Testis (tissue), 2 donors: ENCODE measurements at regions not wholly inside any gene's neighbourhood (a gene's known extent, or its start where the extent isn't known, plus 50 kb on each side); places are given as distances from the start of the nearest gene placed in this dataset.

Experiments
- DNase-seq: peaks from one replicate; pipeline ENCODE4 v3.0.0-alpha.2; 2019
- H3K27ac ChIP-seq, 2 donors: fragments of 200-600 bp; sonication (generic); one replicate each; pipeline ENCODE4 v1.5.1; 2019
- H3K27me3 ChIP-seq: fragments of 200-600 bp; sonication (generic); one replicate; pipeline ENCODE4 v1.5.1; 2019
- H3K36me3 ChIP-seq: fragments of 200-600 bp; sonication (generic); one replicate; pipeline ENCODE4 v1.5.1; 2017; ENCODE audit warnings: low read depth; ENCODE audit errors: missing control alignments
- H3K4me1 ChIP-seq: fragments of 200-600 bp; sonication (generic); one replicate; pipeline ENCODE4 v1.5.1; 2019
- H3K4me3 ChIP-seq, 2 donors: fragments of 200-600 bp; sonication (generic); one replicate each; pipeline ENCODE4 v1.5.1; 2017 to 2019
- H3K9me3 ChIP-seq: fragments of 200-600 bp; sonication (generic); one replicate; pipeline ENCODE4 v1.5.1; 2017
- CTCF ChIP-seq, 3 experiments: fragments of 450-650 bp in 2 of 3; fragments of 200-600 bp in 1 of 3; sonication (generic) in 1 of 3; IDR thresholded peaks; one replicate each; pipeline ENCODE4 v1.5.1; 2016 to 2019; ENCODE audit warnings: antibody characterized with exemption in 3 of 3, mild to moderate bottlenecking in 2 of 3, moderate library complexity in 1 of 3
- POLR2A ChIP-seq: fragments of 450-650 bp; IDR thresholded peaks from one replicate; pipeline ENCODE4 v1.6.1; 2017; ENCODE audit warnings: antibody characterized with exemption, mild to moderate bottlenecking, moderate library complexity
- WGBS, 2 donors: methylation state at CpG; one replicate each; pipeline ENCODE4 v1.1.5; 2018; 5-methylcytosine and 5-hydroxymethylcytosine counted together
- intact Hi-C: fragments of 100-400 bp; cut with DNase I; formaldehyde crosslinking; loops from one replicate; pipeline ENCODE4 v1.15.1; 2023; ENCODE audit warnings: low total_unique reads

DNA sequence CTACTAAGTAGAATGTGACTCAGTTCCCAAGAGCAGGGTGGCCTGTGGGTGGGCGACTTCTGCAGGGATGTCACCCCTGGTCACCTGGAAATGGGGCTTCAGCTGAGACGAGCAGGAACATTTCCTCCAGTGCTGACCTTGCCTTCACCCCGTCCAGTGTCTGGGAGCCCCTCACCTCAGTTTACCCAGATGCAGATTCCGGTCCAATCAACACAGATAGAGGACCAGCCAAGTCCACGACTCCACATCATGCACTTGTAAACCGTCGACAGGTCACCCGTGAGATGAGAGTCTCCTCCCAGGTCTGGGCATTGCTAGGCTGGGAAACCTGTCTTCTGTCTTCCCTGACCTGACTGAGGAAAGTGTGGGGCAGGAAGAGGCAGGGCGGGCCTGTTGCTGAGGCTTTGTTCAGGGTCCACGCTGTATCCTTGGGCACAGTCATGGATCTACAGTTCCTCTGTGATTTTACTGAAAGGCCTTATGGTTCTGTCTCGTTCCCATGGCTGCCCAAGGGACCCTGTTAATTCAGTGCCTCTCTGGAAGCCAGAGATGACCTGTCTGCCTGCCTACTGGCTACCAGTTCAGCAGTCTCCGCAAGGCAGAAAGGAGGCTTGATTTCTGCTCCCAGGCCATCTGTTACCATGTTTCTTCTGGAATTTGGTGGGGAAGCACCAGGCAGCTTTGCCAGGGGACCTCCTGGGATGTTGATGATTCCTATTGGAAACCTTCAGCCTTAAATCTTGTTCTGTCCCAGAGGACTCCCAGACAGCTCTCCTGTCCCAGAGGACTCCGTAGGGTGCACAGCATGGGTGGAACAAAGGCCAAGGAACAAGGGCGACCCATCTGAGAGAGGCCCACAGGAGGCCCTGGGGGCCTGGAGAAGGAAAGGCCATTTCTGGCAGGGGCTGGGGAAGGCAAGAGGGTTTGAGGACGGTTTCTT is 288.5 kb upstream of the RTL1 start:
- H3K27ac ChIP-seq = no peak overlapping the region
- no peak overlapping the region for H3K4me3 ChIP-seq
- 86 to 90% methylated on average over 8 to 15 of the region's 15 CpGs for whole genome bisulfite sequencing, 2 donors
- no peak for DNase-seq
- H3K36me3 ChIP-seq = no peaks in the 10 kb centered on the region
- H3K4me1 ChIP-seq = no peaks in the 10 kb centered on the region
- intact Hi-C loops = no loop called here
- no peaks in the 10 kb centered on the region for H3K9me3 ChIP-seq
- TF ChIP-seq CTCF (IDR thresholded peaks at IDR 0.05) (no peak), POLR2A (no peak)
- no peaks in the 10 kb centered on the region for H3K27me3 ChIP-seq

DNA sequence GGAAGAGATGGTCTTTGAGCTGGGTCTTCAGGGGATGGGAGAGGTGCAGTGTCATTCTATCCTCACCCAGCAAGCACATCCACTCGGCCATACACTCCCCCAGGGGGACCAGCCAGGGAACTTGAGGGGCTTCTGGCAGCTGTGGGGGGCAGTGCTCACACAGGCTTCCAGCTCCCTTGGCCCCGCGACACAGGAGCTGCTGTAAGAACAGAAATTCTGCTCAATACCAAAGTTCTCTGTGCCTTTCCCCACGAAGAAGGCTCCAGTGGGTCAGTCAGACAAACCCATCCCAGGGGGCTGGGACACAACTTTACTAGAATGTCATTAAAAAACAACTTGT is 289.1 kb upstream of the RTL1 start:
- Histone ChIP-seq H3K36me3 (no peaks in the 10 kb centered on the region), H3K27me3 (no peaks in the 10 kb centered on the region), H3K4me3 (no peak overlapping the region), H3K4me1 (no peaks in the 10 kb centered on the region), H3K9me3 (no peaks in the 10 kb centered on the region), H3K27ac (no peak overlapping the region)
- DNase-seq = no peak
- 88 to 91% methylated on average over 4 of the region's 4 CpGs for WGBS, 2 donors
- TF ChIP-seq POLR2A = no peak
- no peak for TF ChIP-seq CTCF (IDR thresholded peaks at IDR 0.05)
- intact Hi-C loops = no loop called here

DNA sequence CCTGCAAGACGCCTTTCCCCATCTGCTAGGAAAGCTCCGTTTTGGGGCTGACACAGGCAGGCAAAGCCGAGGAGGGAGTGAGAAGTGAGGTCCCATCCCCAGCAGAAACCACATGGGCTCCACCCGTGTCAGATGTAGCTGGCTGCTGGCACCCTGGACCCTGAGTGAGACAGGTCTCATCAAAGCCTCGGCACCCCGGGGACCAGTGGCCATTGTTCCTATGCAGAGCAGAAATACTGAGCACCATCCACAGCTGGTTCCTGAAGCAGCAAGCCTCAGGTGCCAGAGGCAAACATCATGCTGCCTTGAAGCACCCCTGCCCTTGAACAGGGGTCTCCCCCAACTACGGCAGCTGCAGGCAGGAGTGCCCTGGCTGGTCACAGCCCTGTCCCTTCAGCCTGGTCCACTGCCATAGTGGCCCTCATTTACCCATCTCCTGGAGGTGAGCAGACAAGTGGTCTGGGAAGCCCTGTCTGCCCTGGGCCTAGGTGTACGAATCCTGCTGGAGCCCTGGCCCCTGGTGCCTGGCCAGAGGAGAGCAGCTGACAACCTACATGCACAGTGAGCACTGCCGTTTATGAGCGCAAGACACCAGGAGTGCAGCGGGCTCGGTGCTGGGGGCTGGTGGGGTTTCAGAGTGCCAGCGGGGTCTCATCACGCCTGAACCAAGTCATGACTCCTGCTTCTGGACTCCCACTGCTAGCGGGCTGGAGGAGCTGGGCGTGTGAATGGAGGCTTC is 289.8 kb upstream of the RTL1 start:
- no peak for DNase-seq
- TF ChIP-seq CTCF (IDR thresholded peaks at IDR 0.05) (no peak), POLR2A (no peak)

DNA sequence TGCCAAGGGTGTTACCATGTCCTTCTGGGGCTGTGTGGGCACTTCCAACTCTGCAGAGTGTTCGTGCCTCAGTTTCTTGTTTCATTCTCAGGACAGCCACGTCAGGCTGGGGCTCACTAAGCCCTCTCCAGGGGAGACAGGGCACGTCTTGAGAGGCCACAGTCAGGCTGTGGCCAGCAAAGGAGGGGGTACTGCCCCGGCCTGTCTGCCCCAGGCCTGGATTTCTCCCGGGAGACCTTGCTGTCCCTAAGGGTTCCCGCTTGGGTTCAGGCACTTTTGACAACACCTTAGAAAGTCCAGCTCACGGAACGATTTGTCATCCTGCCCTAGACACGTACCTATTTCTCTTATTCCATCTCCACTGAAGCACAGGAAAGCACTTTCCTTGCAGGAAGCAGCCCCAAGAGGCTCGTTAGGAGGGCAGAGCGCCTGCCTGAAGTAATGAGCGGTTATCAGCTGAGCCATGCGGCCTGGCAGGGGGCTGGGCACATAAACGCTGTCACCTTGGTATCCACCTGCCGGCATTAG is 290.4 kb upstream of the RTL1 start:
- WGBS, 2 donors = 83 to 87% methylated on average over 15 of the region's 15 CpGs

More for the DNA sequence above, 289.8 kb upstream of the RTL1 start:
- 90 to 93% methylated on average over 11 to 16 of the region's 16 CpGs for WGBS, 2 donors
- H3K27ac ChIP-seq = no peak overlapping the region
- H3K4me3 ChIP-seq = no peak overlapping the region
- no peaks in the 10 kb centered on the region for H3K27me3 ChIP-seq
- no peaks in the 10 kb centered on the region for H3K4me1 ChIP-seq
- H3K9me3 ChIP-seq = no peaks in the 10 kb centered on the region
- intact Hi-C loops = no loop called here
- H3K36me3 ChIP-seq = no peaks in the 10 kb centered on the region

More for the DNA sequence above, 290.4 kb upstream of the RTL1 start:
- Histone ChIP-seq H3K4me3 (no peak overlapping the region), H3K27ac (no peak overlapping the region), H3K9me3 (no peaks in the 10 kb centered on the region), H3K36me3 (no peaks in the 10 kb centered on the region), H3K27me3 (no peaks in the 10 kb centered on the region), H3K4me1 (no peaks in the 10 kb centered on the region)
- TF ChIP-seq POLR2A = no peak
- TF ChIP-seq CTCF (IDR thresholded peaks at IDR 0.05) = no peak
- no peak for DNase-seq
- intact Hi-C loops = no loop called here
